HFFc6 (cell line): ENCODE measurements at regions not wholly inside any gene's neighbourhood (a gene's known extent, or its start where the extent isn't known, plus 50 kb on each side); places are given as distances from the start of the nearest gene placed in this dataset.

ENCODE experiments used
- DNase-seq: peaks from one replicate; pipeline ENCODE4 v3.0.0-alpha.2; 2018
- H3K27ac Mint-ChIP-seq: 2 replicates; pipeline ENCODE4 v1.8.0; 2020; ENCODE audit warnings: mild to moderate bottlenecking, mixed read lengths
- H3K27me3 Mint-ChIP-seq: 2 replicates; pipeline ENCODE4 v1.8.0; 2021; ENCODE audit warnings: mild to moderate bottlenecking, moderate library complexity, mixed read lengths; ENCODE audit not compliant: insufficient read depth
- H3K36me3 Mint-ChIP-seq: 2 replicates; pipeline ENCODE4 v1.8.0; 2021; ENCODE audit warnings: low read depth, mixed read lengths
- H3K4me1 Mint-ChIP-seq: 2 replicates; pipeline ENCODE4 v1.8.0; 2020; ENCODE audit warnings: low read depth, mixed read lengths
- H3K4me3 Mint-ChIP-seq: 2 replicates; pipeline ENCODE4 v1.8.0; 2020; ENCODE audit warnings: mild to moderate bottlenecking, moderate library complexity, mixed read lengths
- H3K9me3 Mint-ChIP-seq: 2 replicates; pipeline ENCODE4 v1.8.0; 2020; ENCODE audit warnings: mild to moderate bottlenecking, mixed read lengths
- CTCF ChIP-seq: fragments of 200-600 bp; sonication (generic); IDR thresholded peaks from 2 replicates; pipeline ENCODE4 v1.5.0; 2021; ENCODE audit warnings: antibody characterized with exemption, mild to moderate bottlenecking

- Mint-ChIP-seq H3K36me3 (no peaks in the 10 kb centered on the region), H3K27ac (no peak overlapping the region), H3K9me3 (no peaks in the 10 kb centered on the region), H3K4me1 (peaks cover 16% of the 10 kb centered on the region), H3K27me3 (no peaks in the 10 kb centered on the region), H3K4me3 (no peak overlapping the region)
- no peak for TF ChIP-seq CTCF
- no peak for DNase-seq
These were observed 253.6 kb downstream of the INHBA start for GRCh38 chr7:41449286-41449685.

- peak; percentile 21 for DNase-seq
- H3K27me3 Mint-ChIP-seq: no peaks in the 10 kb centered on the region
- H3K27ac Mint-ChIP-seq: no peak overlapping the region
These were observed 254.8 kb downstream of the INHBA start for GRCh38 chr7:41448104-41448503.

GRCh38 chr7:41447450-41448042 is 255.3 kb downstream of the INHBA start:
- no peaks in the 10 kb centered on the region for H3K36me3 Mint-ChIP-seq
- peaks cover 16% of the 10 kb centered on the region for H3K4me1 Mint-ChIP-seq
- no peak overlapping the region for H3K27ac Mint-ChIP-seq
- no peaks in the 10 kb centered on the region for H3K27me3 Mint-ChIP-seq
- DNase-seq: no peak
- TF ChIP-seq CTCF: no peak
- H3K9me3 Mint-ChIP-seq: no peaks in the 10 kb centered on the region
- no peak overlapping the region for H3K4me3 Mint-ChIP-seq

More at GRCh38 chr7:41448104-41448503, 254.8 kb downstream of the INHBA start:
- no peaks in the 10 kb centered on the region for H3K36me3 Mint-ChIP-seq
- peaks cover 16% of the 10 kb centered on the region for H3K4me1 Mint-ChIP-seq
- no peak overlapping the region for H3K4me3 Mint-ChIP-seq
- H3K9me3 Mint-ChIP-seq: no peaks in the 10 kb centered on the region
- no peak for TF ChIP-seq CTCF

GRCh38 chr7:41446606-41447449 is 256.1 kb downstream of the INHBA start:
- H3K9me3 Mint-ChIP-seq: no peaks in the 10 kb centered on the region
- no peak for TF ChIP-seq CTCF
- no peak overlapping the region for H3K4me3 Mint-ChIP-seq
- H3K27ac Mint-ChIP-seq: no peak overlapping the region
- no peaks in the 10 kb centered on the region for H3K36me3 Mint-ChIP-seq
- no peaks in the 10 kb centered on the region for H3K27me3 Mint-ChIP-seq
- DNase-seq: no peak
- peaks cover 11% of the 10 kb centered on the region for H3K4me1 Mint-ChIP-seq

- Mint-ChIP-seq H3K27ac (no peak overlapping the region), H3K4me1 (peaks cover 6% of the 10 kb centered on the region; the same call in 1 of the 2 replicates), H3K36me3 (no peaks in the 10 kb centered on the region), H3K9me3 (no peaks in the 10 kb centered on the region), H3K27me3 (no peaks in the 10 kb centered on the region; the same call in 1 of the 2 replicates), H3K4me3 (no peak overlapping the region)
- DNase-seq: no peak
- no peak for TF ChIP-seq CTCF
These were observed 256.9 kb downstream of the INHBA start for GRCh38 chr7:41445946-41446345.
